Osteoblast (primary cell): ENCODE measurements at regions not wholly inside any gene's neighbourhood (a gene's known extent, or its start where the extent isn't known, plus 50 kb on each side); places are given as distances from the start of the nearest gene placed in this dataset.
"Not testable (repeated sequence)": the region's sequence is repeated elsewhere in the genome, so short reads cannot be mapped to it uniquely, and the experiment has no call there.

Source experiments
- DNase-seq: peaks from one replicate; pipeline ENCODE4 v3.0.0; 2011; ENCODE audit warnings: low spot score, mixed read lengths; ENCODE audit not compliant: insufficient read length; ENCODE audit errors: missing footprints
- H2AFZ ChIP-seq: 2 replicates; pipeline ENCODE4 v1.6.0; 2011; ENCODE audit warnings: mild to moderate bottlenecking, low read length
- H3K27ac ChIP-seq: 2 replicates; pipeline ENCODE4 v1.5.1; 2011; ENCODE audit warnings: mild to moderate bottlenecking, low read depth, low read length, moderate library complexity
- H3K27me3 ChIP-seq: 2 replicates; pipeline ENCODE4 v1.6.0; 2012; ENCODE audit warnings: mild to moderate bottlenecking, control low read depth, inconsistent platforms, low read length, moderate library complexity; ENCODE audit not compliant: insufficient read depth
- H3K36me3 ChIP-seq: 2 replicates; pipeline ENCODE4 v1.5.1; 2011; ENCODE audit warnings: mild to moderate bottlenecking, low read length, control low read depth, moderate library complexity; ENCODE audit not compliant: insufficient read depth
- H3K4me1 ChIP-seq: 2 replicates; pipeline ENCODE4 v1.5.1; 2011; ENCODE audit warnings: mild to moderate bottlenecking, low read length, control low read depth, moderate library complexity; ENCODE audit not compliant: insufficient read depth
- H3K4me2 ChIP-seq: 2 replicates; pipeline ENCODE4 v1.6.0; 2011; ENCODE audit warnings: mild to moderate bottlenecking, low read length; ENCODE audit not compliant: insufficient read depth
- H3K4me3 ChIP-seq: fragments of 200-600 bp; sonication (generic); 3 replicates; pipeline ENCODE4 v1.5.1; 2012; ENCODE audit warnings: mild to moderate bottlenecking, low read length, inconsistent platforms; ENCODE audit not compliant: insufficient read depth
- H3K79me2 ChIP-seq: 2 replicates; pipeline ENCODE4 v1.6.0; 2012; ENCODE audit warnings: mild to moderate bottlenecking, low read length, control low read depth, inconsistent platforms; ENCODE audit not compliant: insufficient read depth
- H3K9me3 ChIP-seq: 2 replicates; pipeline ENCODE4 v1.5.1; 2011; ENCODE audit warnings: low read depth, low read length, control low read depth
- H4K20me1 ChIP-seq: 2 replicates; pipeline ENCODE4 v1.6.0; 2012; ENCODE audit warnings: mild to moderate bottlenecking, low read length, control low read depth; ENCODE audit not compliant: insufficient read depth
- CTCF ChIP-seq: IDR thresholded peaks from 2 replicates; pipeline ENCODE4 v1.5.1; 2011; ENCODE audit warnings: mild to moderate bottlenecking, low read depth, low read length, moderate library complexity; ENCODE audit errors: extremely low read depth

GRCh38 chr13:44853641-44854040, 135.6 kb downstream of the NUFIP1 start:
- no peak overlapping the region for H3K4me3 ChIP-seq
- DNase-seq = no peak
- no peak overlapping the region for H3K4me2 ChIP-seq
- no peaks in the 10 kb centered on the region for H3K79me2 ChIP-seq
- H3K27ac ChIP-seq = no peak overlapping the region
- H3K9me3 ChIP-seq = no peaks in the 10 kb centered on the region
- H3K36me3 ChIP-seq = no peaks in the 10 kb centered on the region
- TF ChIP-seq CTCF = no peak
- no peak overlapping the region for H2AFZ ChIP-seq
- no peaks in the 10 kb centered on the region for H3K4me1 ChIP-seq
- no peaks in the 10 kb centered on the region for H4K20me1 ChIP-seq
- H3K27me3 ChIP-seq = no peaks in the 10 kb centered on the region

GRCh38 chr13:44848920-44849676, 140.2 kb downstream of the NUFIP1 start:
- H4K20me1 ChIP-seq = no peaks in the 10 kb centered on the region
- no peaks in the 10 kb centered on the region for H3K27me3 ChIP-seq
- no peak for DNase-seq

GRCh38 chr13:44845281-44846058, 143.8 kb downstream of the NUFIP1 start:
- not testable (repeated sequence) for H3K27ac ChIP-seq, H3K9me3 ChIP-seq, H3K79me2 ChIP-seq, H4K20me1 ChIP-seq, DNase-seq, H3K4me2 ChIP-seq, H3K27me3 ChIP-seq, H3K4me3 ChIP-seq, H2AFZ ChIP-seq, H3K36me3 ChIP-seq
- H3K4me1 ChIP-seq = peaks cover 24% of the 10 kb centered on the region

More at GRCh38 chr13:44848920-44849676, 140.2 kb downstream of the NUFIP1 start:
- Histone ChIP-seq H3K27ac (no peak overlapping the region), H3K9me3 (no peaks in the 10 kb centered on the region), H3K4me2 (no peak overlapping the region), H3K4me3 (no peak overlapping the region), H2AFZ (no peak overlapping the region), H3K36me3 (no peaks in the 10 kb centered on the region), H3K4me1 (no peaks in the 10 kb centered on the region), H3K79me2 (no peaks in the 10 kb centered on the region)
- no peak for TF ChIP-seq CTCF

GRCh38 chr13:44844786-44845185, 144.5 kb downstream of the NUFIP1 start:
- Histone ChIP-seq H2AFZ (no peak overlapping the region), H3K27me3 (no peaks in the 10 kb centered on the region), H4K20me1 (no peaks in the 10 kb centered on the region), H3K79me2 (no peaks in the 10 kb centered on the region), H3K4me3 (no peak overlapping the region), H3K9me3 (no peaks in the 10 kb centered on the region), H3K27ac (no peak overlapping the region), H3K36me3 (no peaks in the 10 kb centered on the region), H3K4me1 (peaks cover 29% of the 10 kb centered on the region), H3K4me2 (no peak overlapping the region)
- no peak for DNase-seq
- no peak for TF ChIP-seq CTCF
